ENCODE measurements at regions not wholly inside any gene's neighbourhood (a gene's known extent, or its start where the extent isn't known, plus 50 kb on each side); places are given as distances from the start of the nearest gene placed in this dataset.

GRCh38 chr7:55280031-55280454 is 85.1 kb upstream of the LANCL2 start:
- peak in 1 of 3 donors; percentile 36 for TF ChIP-seq CTCF (IDR thresholded peaks at IDR 0.05)
- peak; percentile 62 for ATAC-seq (ENCODE audit: low FRiP score)
- peak; percentile 63 for DNase-seq (ENCODE audit: low spot score)

- ATAC-seq (ENCODE audit: low FRiP score) = no peak
- TF ChIP-seq CTCF (IDR thresholded peaks at IDR 0.05) = no peak
- DNase-seq (ENCODE audit: low spot score) = no peak
Observed at GRCh38 chr7:55285665-55286064, 79.5 kb upstream of the LANCL2 start.

- ATAC-seq (ENCODE audit: low FRiP score) (no peak), DNase-seq (ENCODE audit: low spot score) (no peak)
- no peak for TF ChIP-seq CTCF (IDR thresholded peaks at IDR 0.05)
Observed at GRCh38 chr7:55286666-55287065, 78.5 kb upstream of the LANCL2 start.

GRCh38 chr7:55288070-55288824 is 76.9 kb upstream of the LANCL2 start:
- no peak for DNase-seq (ENCODE audit: low spot score)
- ATAC-seq (ENCODE audit: low FRiP score) = no peak
- TF ChIP-seq CTCF (IDR thresholded peaks at IDR 0.05) = no peak

- no peak for TF ChIP-seq CTCF (IDR thresholded peaks at IDR 0.05)
- DNase-seq (ENCODE audit: low spot score) = no peak
- ATAC-seq (ENCODE audit: low FRiP score) = no peak
Observed at GRCh38 chr7:55296070-55296469, 69.1 kb upstream of the LANCL2 start.

GRCh38 chr7:55299273-55299967 is 65.7 kb upstream of the LANCL2 start:
- no peak for ATAC-seq (ENCODE audit: low FRiP score)
- DNase-seq (ENCODE audit: low spot score) = no peak
- no peak for TF ChIP-seq CTCF (IDR thresholded peaks at IDR 0.05)

- DNase-seq (ENCODE audit: low spot score) = no peak
- TF ChIP-seq CTCF (IDR thresholded peaks at IDR 0.05) = no peak
- ATAC-seq (ENCODE audit: low FRiP score) = no peak
Observed at GRCh38 chr7:55303220-55303619, 61.9 kb upstream of the LANCL2 start.
